HUES6 (cell line): ENCODE measurements at regions not wholly inside any gene's neighbourhood (a gene's known extent, or its start where the extent isn't known, plus 50 kb on each side); places are given as distances from the start of the nearest gene placed in this dataset.

Source experiments
- H3K27ac ChIP-seq: 2 replicates; pipeline ENCODE4 v1.7.0; 2013; ENCODE audit warnings: low read depth, mild to moderate bottlenecking, low read length, inconsistent platforms
- H3K27me3 ChIP-seq: 2 replicates; pipeline ENCODE4 v1.6.1; 2013; ENCODE audit warnings: low read length; ENCODE audit not compliant: control insufficient read depth, insufficient read depth
- H3K36me3 ChIP-seq: 2 replicates; pipeline ENCODE4 v1.6.1; 2013; ENCODE audit warnings: low read length; ENCODE audit not compliant: control insufficient read depth, insufficient read depth
- H3K4me1 ChIP-seq: 2 replicates; pipeline ENCODE4 v1.6.1; 2013; ENCODE audit warnings: low read length; ENCODE audit not compliant: control insufficient read depth, insufficient read depth
- H3K4me3 ChIP-seq: 2 replicates; pipeline ENCODE4 v1.5.1; 2013; ENCODE audit warnings: low read depth, low read length
- H3K9ac ChIP-seq: one replicate; pipeline ENCODE4 v1.6.1; 2013; ENCODE audit warnings: mild to moderate bottlenecking, low read length
- H3K9me3 ChIP-seq: 2 replicates; pipeline ENCODE4 v1.6.1; 2013; ENCODE audit warnings: low read depth, low read length; ENCODE audit not compliant: control insufficient read depth, insufficient read depth

DNA sequence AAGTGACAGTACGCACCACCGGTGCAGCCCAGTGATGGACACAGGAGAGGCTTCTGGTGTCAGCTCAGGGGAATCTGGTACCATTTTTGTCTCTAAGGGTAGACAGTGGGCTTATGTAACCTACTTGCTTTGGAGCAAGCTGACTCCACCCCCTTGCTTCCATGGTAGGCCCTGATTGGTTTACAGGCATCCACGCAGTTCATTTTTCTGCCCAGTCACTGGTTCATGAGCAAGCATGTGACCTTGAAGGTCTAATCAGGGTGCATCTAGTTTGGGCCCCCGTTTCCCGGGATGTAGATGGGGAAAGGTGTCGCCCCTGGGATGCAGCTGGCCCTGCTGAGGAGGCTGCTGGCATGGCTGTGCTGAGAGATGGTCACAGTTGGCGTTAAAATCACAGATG is 244.8 kb upstream of the KCNG1 start:
- no peaks in the 10 kb centered on the region for H3K27me3 ChIP-seq
- H3K9me3 ChIP-seq: peaks cover 35% of the 10 kb centered on the region
- no peak overlapping the region for H3K4me3 ChIP-seq
- no peaks in the 10 kb centered on the region; the same call in 1 of the 2 replicates for H3K36me3 ChIP-seq
- H3K27ac ChIP-seq: no peak overlapping the region
- peaks cover 1% of the 10 kb centered on the region; the same call in 1 of the 2 replicates for H3K4me1 ChIP-seq
- H3K9ac ChIP-seq: no peak overlapping the region

DNA sequence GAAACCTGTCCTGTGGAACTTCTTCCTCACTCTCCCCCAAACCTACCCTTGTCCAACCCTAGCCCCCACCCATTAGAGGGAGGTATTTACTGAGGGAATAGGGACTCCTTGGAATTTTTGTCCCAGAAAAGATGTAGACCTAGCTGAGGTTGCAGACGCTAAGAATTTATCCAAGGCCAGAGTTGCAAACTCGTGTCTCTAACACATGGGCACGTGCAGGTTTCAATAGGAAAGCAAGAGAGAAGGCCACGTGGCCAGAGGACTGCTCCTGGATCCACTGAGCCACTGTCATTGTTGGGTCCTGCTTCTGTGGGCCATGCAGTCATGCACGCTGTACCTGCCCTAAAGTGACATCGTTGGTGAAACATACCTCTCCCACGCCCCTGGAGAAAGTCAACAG is 243.4 kb upstream of the KCNG1 start:
- Histone ChIP-seq H3K36me3 (no peaks in the 10 kb centered on the region; the same call in 1 of the 2 replicates), H3K9me3 (peaks cover 39% of the 10 kb centered on the region), H3K27me3 (no peaks in the 10 kb centered on the region), H3K9ac (no peak overlapping the region), H3K27ac (no peak overlapping the region), H3K4me3 (no peak overlapping the region), H3K4me1 (no peaks in the 10 kb centered on the region)

DNA sequence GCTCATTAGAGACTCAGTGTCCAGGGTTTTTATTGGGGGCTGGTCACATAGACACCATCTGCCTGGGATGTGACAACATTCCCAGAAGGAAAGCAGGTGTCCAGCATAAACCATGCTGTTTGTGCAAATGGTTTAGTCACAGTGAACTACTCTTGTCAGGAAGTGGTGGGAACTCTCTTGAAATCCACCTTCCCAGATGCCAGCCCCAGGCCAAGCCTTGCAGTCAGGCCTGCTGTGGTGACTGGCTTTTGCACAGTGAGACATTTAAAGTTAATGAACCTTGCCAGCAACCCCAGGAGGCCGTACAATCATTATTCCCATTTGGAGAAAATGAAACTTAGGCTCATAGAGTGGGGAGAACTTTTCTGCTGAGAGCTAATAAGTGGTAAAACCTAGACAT is 242.5 kb upstream of the KCNG1 start:
- peaks cover 6% of the 10 kb centered on the region; the same call in 1 of the 2 replicates for H3K4me1 ChIP-seq
- H3K27me3 ChIP-seq: no peaks in the 10 kb centered on the region
- H3K36me3 ChIP-seq: no peaks in the 10 kb centered on the region
- H3K9me3 ChIP-seq: peaks cover 30% of the 10 kb centered on the region
- H3K4me3 ChIP-seq: no peak overlapping the region
- H3K27ac ChIP-seq: no peak overlapping the region
- no peak overlapping the region for H3K9ac ChIP-seq

DNA sequence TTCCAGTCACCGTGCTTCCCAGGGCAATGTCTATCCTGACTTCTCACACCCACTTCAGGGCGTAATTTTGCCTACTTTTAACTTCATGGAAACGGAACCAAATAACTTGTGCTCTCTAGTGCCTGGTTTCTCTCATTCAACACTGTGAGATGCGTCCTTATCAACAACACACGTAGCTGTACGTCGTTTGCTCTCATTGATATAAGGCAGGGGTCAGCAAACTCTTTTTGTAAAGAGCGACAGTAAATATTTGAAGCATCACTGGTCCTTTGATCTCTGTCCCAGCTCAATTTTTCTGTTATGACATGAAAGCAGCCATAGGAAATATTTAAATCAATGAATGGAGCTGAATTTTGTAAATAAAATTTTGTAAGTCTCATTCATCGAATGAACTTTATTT is 239.3 kb upstream of the KCNG1 start:
- Histone ChIP-seq H3K9me3 (peaks cover 21% of the 10 kb centered on the region), H3K27me3 (no peaks in the 10 kb centered on the region), H3K9ac (no peak overlapping the region), H3K4me1 (peaks cover 25% of the 10 kb centered on the region), H3K27ac (no peak overlapping the region), H3K4me3 (no peak overlapping the region), H3K36me3 (no peaks in the 10 kb centered on the region)

DNA sequence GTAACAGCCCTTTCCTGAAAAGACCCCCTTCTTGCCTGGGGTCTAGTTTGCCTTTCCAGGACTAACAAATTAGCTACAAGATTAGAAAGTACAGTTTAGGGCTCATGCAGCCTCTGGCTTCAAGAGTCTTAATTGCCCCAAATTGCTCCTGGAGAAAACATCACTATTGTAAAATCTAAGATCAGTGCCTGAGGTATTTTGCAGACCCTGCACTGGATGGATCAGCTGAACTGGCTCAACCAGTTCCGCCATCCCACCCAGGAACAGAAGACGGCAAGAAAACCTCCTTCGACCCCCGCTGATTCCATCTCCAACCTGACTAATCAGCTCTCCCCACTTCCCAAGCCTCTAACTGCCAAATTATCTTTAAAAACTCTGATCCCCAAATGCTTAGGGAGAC is 236.5 kb upstream of the KCNG1 start:
- Histone ChIP-seq H3K9ac (no peak overlapping the region), H3K4me1 (peaks cover 25% of the 10 kb centered on the region), H3K27ac (no peak overlapping the region), H3K27me3 (no peaks in the 10 kb centered on the region), H3K9me3 (peaks cover 6% of the 10 kb centered on the region; the same call in 1 of the 2 replicates), H3K4me3 (no peak overlapping the region), H3K36me3 (no peaks in the 10 kb centered on the region)

DNA sequence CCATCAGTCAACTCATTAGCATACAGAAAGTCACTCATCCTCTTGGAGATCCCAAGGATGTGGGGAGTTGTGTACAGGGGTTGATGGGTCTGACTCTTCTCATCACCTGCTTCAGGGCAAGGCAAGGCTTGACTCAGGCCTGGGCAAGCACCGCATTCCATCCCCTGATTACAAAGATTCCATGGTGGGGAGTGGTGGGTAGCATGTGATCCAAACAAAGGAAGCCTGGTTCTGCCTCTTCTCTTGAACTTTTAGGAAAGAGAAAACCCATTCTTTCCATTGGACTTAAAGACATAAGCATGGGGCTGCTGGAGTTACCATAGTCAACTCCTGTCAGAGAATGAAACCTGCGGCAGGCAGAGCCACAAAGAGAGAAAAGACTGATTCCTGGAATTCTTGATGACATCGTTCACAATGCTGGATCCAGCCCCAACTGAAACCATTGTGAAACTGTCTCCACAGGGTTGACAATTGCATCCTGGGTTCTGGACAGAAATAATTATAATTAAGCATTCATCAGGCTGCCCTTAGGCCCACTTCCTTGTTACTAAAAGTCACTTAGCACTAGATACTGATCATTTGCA is 235.8 kb upstream of the KCNG1 start:
- no peak overlapping the region for H3K4me3 ChIP-seq
- no peaks in the 10 kb centered on the region for H3K36me3 ChIP-seq
- no peak overlapping the region for H3K9ac ChIP-seq
- H3K27ac ChIP-seq: no peak overlapping the region
- H3K27me3 ChIP-seq: no peaks in the 10 kb centered on the region
- peaks cover 4% of the 10 kb centered on the region; the same call in 1 of the 2 replicates for H3K9me3 ChIP-seq
- H3K4me1 ChIP-seq: peaks cover 25% of the 10 kb centered on the region

DNA sequence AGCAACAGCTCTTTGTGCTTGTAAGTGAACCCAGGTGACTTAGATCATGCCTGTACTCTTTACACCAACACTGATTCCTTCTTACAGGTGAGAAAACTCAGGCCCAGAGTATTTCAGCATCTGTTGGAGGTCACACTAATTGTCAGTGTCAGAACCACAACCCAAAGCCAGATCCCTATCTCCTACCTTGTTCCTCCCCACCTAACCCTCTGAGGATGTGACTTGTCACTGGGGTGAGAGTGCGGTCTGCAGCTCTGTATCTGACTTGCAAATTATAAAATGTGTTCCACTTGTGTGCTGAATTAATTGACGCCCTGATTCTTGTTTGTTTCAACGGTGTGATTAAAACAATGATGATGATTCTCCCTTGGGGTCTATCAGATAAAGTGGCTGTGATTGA is 232.5 kb upstream of the KCNG1 start:
- H3K4me3 ChIP-seq: no peak overlapping the region
- no peak overlapping the region for H3K27ac ChIP-seq
- H3K9ac ChIP-seq: no peak overlapping the region
- peaks cover 17% of the 10 kb centered on the region for H3K9me3 ChIP-seq
- no peaks in the 10 kb centered on the region for H3K36me3 ChIP-seq
- no peaks in the 10 kb centered on the region for H3K27me3 ChIP-seq
- peaks cover 19% of the 10 kb centered on the region for H3K4me1 ChIP-seq

DNA sequence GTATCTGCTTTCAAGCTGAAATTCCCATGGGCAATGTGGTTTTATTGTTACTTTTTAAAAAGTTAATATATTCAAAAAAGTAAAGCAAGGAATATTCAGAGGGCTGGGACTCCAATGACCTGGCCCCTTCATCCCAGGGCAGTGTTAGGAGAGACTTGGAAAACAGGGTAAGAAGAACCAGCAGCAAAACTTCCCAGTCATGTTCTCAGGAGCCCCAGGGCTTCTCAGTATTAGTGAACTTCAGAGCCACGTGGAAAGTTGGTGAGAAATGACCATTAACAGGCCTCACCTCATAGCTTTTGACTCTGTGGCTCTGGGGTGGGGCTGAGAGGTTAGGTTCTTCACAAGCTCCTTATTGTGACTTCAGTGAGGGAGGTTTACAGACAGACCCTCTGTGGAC is 230.4 kb upstream of the KCNG1 start:
- peaks cover 12% of the 10 kb centered on the region; the same call in 1 of the 2 replicates for H3K4me1 ChIP-seq
- H3K36me3 ChIP-seq: no peaks in the 10 kb centered on the region
- H3K27me3 ChIP-seq: no peaks in the 10 kb centered on the region
- H3K9me3 ChIP-seq: peaks cover 17% of the 10 kb centered on the region
- H3K9ac ChIP-seq: no peak overlapping the region
- no peak overlapping the region for H3K4me3 ChIP-seq
- no peak overlapping the region for H3K27ac ChIP-seq

DNA sequence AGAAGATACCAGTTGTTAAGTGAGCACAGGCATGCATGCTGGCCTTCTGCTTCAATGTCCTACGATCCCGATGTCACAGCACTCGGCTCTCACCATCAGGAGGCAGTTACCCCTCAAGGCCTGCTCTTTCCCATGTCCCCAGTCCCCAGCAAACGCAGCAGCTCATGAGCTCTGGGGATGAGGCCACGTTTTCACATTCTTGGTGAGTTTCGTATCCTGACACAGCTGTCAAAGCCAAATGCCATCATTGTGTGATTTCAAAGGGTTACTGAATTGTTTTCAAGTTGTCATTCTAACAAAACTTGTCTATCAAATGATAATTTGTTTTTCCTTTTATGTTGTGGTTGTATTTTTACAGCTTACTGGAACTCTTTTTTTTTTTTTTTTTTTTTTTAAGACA is 226.9 kb upstream of the KCNG1 start:
- Histone ChIP-seq H3K9ac (no peak overlapping the region), H3K27ac (no peak overlapping the region), H3K27me3 (no peaks in the 10 kb centered on the region), H3K4me3 (no peak overlapping the region), H3K36me3 (no peaks in the 10 kb centered on the region), H3K4me1 (peaks cover 17% of the 10 kb centered on the region; the same call in 1 of the 2 replicates), H3K9me3 (peaks cover 17% of the 10 kb centered on the region)

DNA sequence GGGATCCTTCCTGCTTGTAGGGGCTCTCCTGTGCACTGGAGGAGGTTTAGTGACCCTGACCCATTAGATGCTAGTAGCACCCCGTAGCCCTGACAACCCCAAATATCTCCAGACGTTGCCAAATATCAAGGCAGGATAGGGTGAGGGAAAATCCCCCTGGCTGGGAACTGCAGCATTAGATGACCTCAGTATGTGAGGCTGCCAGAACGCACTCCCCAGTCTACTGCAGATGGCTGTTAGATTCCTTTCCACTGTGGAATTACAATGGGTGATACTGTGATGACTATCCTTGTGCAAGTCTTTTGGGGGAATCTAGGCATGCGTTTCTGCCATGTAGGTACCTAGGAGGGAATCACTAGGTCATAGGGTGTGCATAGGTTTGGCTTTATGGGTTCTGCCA is 226.3 kb upstream of the KCNG1 start:
- H3K27ac ChIP-seq: no peak overlapping the region
- H3K27me3 ChIP-seq: no peaks in the 10 kb centered on the region
- H3K9me3 ChIP-seq: peaks cover 17% of the 10 kb centered on the region
- H3K4me1 ChIP-seq: peaks cover 17% of the 10 kb centered on the region; the same call in 1 of the 2 replicates
- H3K36me3 ChIP-seq: no peaks in the 10 kb centered on the region
- H3K9ac ChIP-seq: no peak overlapping the region
- H3K4me3 ChIP-seq: no peak overlapping the region

DNA sequence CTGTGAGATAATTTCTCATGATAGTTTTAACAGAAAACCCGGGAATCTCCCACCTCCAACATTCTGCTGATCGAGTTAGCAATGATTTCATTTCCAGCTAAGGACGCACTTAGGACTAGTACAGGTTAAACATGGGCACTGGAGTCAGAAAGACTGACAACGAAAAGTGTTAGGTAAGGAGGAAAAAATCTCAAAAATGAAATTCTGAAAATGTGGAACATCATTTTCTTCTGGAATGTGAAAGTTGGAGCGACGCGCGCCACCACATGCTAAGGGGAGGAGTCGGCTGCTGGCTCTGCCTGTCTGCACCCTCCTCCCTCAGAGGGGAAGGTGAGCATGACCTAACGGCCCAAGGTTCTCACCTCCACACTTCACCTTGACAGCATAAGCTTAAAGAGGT is 221.6 kb upstream of the KCNG1 start:
- no peaks in the 10 kb centered on the region for H3K36me3 ChIP-seq
- H3K9me3 ChIP-seq: peaks cover 14% of the 10 kb centered on the region
- H3K4me3 ChIP-seq: no peak overlapping the region
- no peak overlapping the region for H3K9ac ChIP-seq
- H3K27me3 ChIP-seq: no peaks in the 10 kb centered on the region
- H3K4me1 ChIP-seq: peaks cover 17% of the 10 kb centered on the region; the same call in 1 of the 2 replicates
- H3K27ac ChIP-seq: no peak overlapping the region
